Mesenchymal stem cell (in vitro differentiated cells and primary cell): ENCODE measurements at regions not wholly inside any gene's neighbourhood (a gene's known extent, or its start where the extent isn't known, plus 50 kb on each side); places are given as distances from the start of the nearest gene placed in this dataset.
A peak's percentile ranks its signal among the peaks of the same experiment; 100 is the strongest.

Experiments used
- DNase-seq: peaks from one replicate; pipeline ENCODE4 v3.0.0-alpha.2; 2013
- H2AFZ ChIP-seq: one replicate; pipeline ENCODE4 v1.6.1; 2013; ENCODE audit warnings: low read depth, mild to moderate bottlenecking, control low read depth, inconsistent platforms, low read length, moderate library complexity
- H2AK5ac ChIP-seq: 2 replicates; pipeline ENCODE4 v1.6.1; 2013; ENCODE audit warnings: low read length, moderate library complexity, mild to moderate bottlenecking, inconsistent platforms; ENCODE audit not compliant: severe bottlenecking
- H2BK120ac ChIP-seq: one replicate; pipeline ENCODE4 v1.6.1; 2013; ENCODE audit warnings: low read depth, mild to moderate bottlenecking, inconsistent platforms, low read length, moderate library complexity
- H2BK12ac ChIP-seq, 2 experiments: one replicate each; pipeline ENCODE4 v1.6.1; 2013; ENCODE audit warnings: inconsistent platforms in 2 of 2, low read length in 2 of 2, mild to moderate bottlenecking in 2 of 2, moderate library complexity in 2 of 2, control low read depth in 1 of 2
- H2BK15ac ChIP-seq: one replicate; pipeline ENCODE4 v1.6.1; 2013; ENCODE audit warnings: mild to moderate bottlenecking, low read depth, inconsistent platforms; ENCODE audit not compliant: poor library complexity, severe bottlenecking
- H2BK5ac ChIP-seq: 2 replicates; pipeline ENCODE4 v1.6.1; 2013; ENCODE audit warnings: low read depth, mild to moderate bottlenecking, low read length, control low read depth, inconsistent platforms; ENCODE audit not compliant: poor library complexity, severe bottlenecking
- H3K14ac ChIP-seq, 2 experiments: one replicate each; pipeline ENCODE4 v1.6.1; 2013; ENCODE audit warnings: inconsistent platforms in 2 of 2, low read length in 2 of 2, control low read depth in 1 of 2, mild to moderate bottlenecking in 1 of 2, moderate library complexity in 1 of 2
- H3K18ac ChIP-seq, 2 experiments: one replicate each; pipeline ENCODE4 v1.6.1; 2013; ENCODE audit warnings: inconsistent platforms in 2 of 2, low read length in 2 of 2, control low read depth in 1 of 2, low read depth in 1 of 2, mild to moderate bottlenecking in 1 of 2
- H3K23ac ChIP-seq, 2 experiments: one replicate each; pipeline ENCODE4 v1.6.1; 2013; ENCODE audit warnings: inconsistent platforms in 2 of 2, low read length in 2 of 2, mild to moderate bottlenecking in 2 of 2, moderate library complexity in 2 of 2, control low read depth in 1 of 2
- H3K27ac ChIP-seq: 2 replicates; pipeline ENCODE4 v1.5.1; 2013; ENCODE audit warnings: mild to moderate bottlenecking, moderate library complexity, low read length, control low read depth, inconsistent platforms; ENCODE audit not compliant: poor library complexity, severe bottlenecking
- H3K27me3 ChIP-seq, 2 experiments: 2 replicates each; pipeline versions ENCODE4 v1.6.1 to v1.7.0; 2013; ENCODE audit warnings: low read length in 2 of 2, mild to moderate bottlenecking in 2 of 2, moderate library complexity in 2 of 2, control low read depth in 1 of 2, inconsistent platforms in 1 of 2; ENCODE audit not compliant: control insufficient read depth in 1 of 2, insufficient read depth in 1 of 2
- H3K36me3 ChIP-seq, 2 experiments: 2 replicates each; pipeline versions ENCODE4 v1.6.1 to v1.7.0; 2013; ENCODE audit warnings: low read length in 2 of 2, control low read depth in 1 of 2, inconsistent platforms in 1 of 2, low read depth in 1 of 2, mild to moderate bottlenecking in 1 of 2; ENCODE audit not compliant: insufficient read depth in 2 of 2, control insufficient read depth in 1 of 2
- H3K4ac ChIP-seq, 2 experiments: one replicate each; pipeline ENCODE4 v1.6.1; 2013; ENCODE audit warnings: inconsistent platforms in 2 of 2, low read length in 2 of 2, mild to moderate bottlenecking in 2 of 2, moderate library complexity in 2 of 2, control low read depth in 1 of 2, low read depth in 1 of 2
- H3K4me1 ChIP-seq: 2 replicates; pipeline ENCODE4 v1.6.1; 2013; ENCODE audit warnings: low read depth, low read length, control low read depth; ENCODE audit not compliant: control insufficient read depth, insufficient read depth
- H3K4me2 ChIP-seq: 2 replicates; pipeline ENCODE4 v1.6.1; 2013; ENCODE audit warnings: low read length, mild to moderate bottlenecking, inconsistent platforms; ENCODE audit not compliant: poor library complexity, severe bottlenecking
- H3K4me3 ChIP-seq, 2 experiments: 2 replicates each; pipeline versions ENCODE4 v1.5.1 to v1.7.0; 2013; ENCODE audit warnings: low read length in 2 of 2, mild to moderate bottlenecking in 2 of 2, control low read depth in 1 of 2, low read depth in 1 of 2; ENCODE audit not compliant: insufficient read depth in 1 of 2
- H3K79me1 ChIP-seq: replicated peaks from 2 replicates; pipeline ENCODE4 v1.6.1; 2013; ENCODE audit warnings: mild to moderate bottlenecking, control low read depth, low read length, inconsistent platforms; ENCODE audit not compliant: poor library complexity, severe bottlenecking
- H3K9ac ChIP-seq: 2 replicates; pipeline ENCODE4 v1.7.0; 2013; ENCODE audit warnings: mild to moderate bottlenecking, low read length, moderate library complexity
- H3K9me3 ChIP-seq: 2 replicates; pipeline ENCODE4 v1.7.0; 2013; ENCODE audit warnings: mild to moderate bottlenecking, low read length; ENCODE audit not compliant: control insufficient read depth
- H4K8ac ChIP-seq: one replicate; pipeline ENCODE4 v1.6.1; 2013; ENCODE audit warnings: inconsistent platforms, mild to moderate bottlenecking, low read length, moderate library complexity
- H4K91ac ChIP-seq: one replicate; pipeline ENCODE4 v1.6.1; 2013; ENCODE audit warnings: mild to moderate bottlenecking, low read length, inconsistent platforms
- WGBS: methylation state at CpG from one replicate; pipeline ENCODE4 v1.1.7; 2013; ENCODE audit warnings: mixed read lengths; 5-methylcytosine and 5-hydroxymethylcytosine counted together

DNA sequence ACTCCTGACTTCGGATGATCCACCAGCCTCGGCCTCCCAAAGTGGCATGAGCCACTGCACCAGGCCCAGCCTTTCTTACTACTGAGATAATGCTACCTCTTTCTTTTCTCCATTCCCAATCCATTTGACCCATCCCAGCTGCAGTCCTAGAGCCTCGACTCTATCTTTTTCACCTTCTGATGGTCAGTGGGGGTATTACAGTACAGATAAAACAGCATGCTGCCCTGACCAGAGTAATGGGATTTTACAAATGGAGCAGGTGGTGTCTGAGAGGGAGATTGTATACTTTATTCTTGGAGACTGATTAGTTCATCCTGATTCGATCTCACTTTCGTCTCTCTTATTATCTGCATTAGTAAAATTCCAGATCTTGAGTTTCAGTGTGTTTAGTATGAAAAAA lies 238.6 kb upstream of the TNP1 start:
- Histone ChIP-seq H2BK120ac (no peak overlapping the region), H3K9me3 (no peaks in the 10 kb centered on the region), H2BK5ac (no peak overlapping the region), H3K27ac (no peak overlapping the region), H3K4me3 (no peak overlapping the region), H3K18ac (peak overlapping the region in 1 of 2 experiments; percentile 22), H2BK12ac (no peak overlapping the region), H3K27me3 (no peaks in the 10 kb centered on the region), H2AFZ (no peak overlapping the region), H2BK15ac (no peak overlapping the region), H4K8ac (no peak overlapping the region), H3K36me3 (no peaks in the 10 kb centered on the region), H3K9ac (no peak overlapping the region), H3K4ac (no peak overlapping the region), H4K91ac (no peak overlapping the region), H3K23ac (no peak overlapping the region), H3K14ac (no peak overlapping the region), H2AK5ac (no peak overlapping the region), H3K4me1 (no peaks in the 10 kb centered on the region), H3K79me1 (no peaks in the 10 kb centered on the region), H3K4me2 (no peak overlapping the region)
- 100% methylated on average over 3 of the region's 5 CpGs for WGBS
- no peak for DNase-seq

DNA sequence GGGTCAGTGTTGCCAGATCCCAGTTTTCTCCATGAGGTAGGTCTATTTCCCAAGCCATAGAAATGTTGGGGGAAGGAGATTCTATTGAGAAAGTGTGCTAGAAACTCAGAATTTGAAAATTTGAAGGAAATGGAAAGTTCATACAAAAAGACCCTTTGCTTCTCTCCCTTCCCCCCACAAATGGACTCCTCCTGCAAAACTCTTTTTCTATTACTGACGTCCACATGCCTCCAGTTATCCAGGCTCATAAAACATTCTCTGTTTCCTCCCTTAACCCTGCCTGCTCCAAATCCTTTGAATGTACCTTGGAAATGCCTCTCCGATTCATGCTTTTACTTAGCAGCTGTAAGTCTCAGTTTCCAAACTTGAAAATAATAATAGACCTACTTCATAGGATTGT lies 237.5 kb upstream of the TNP1 start:
- Histone ChIP-seq H2BK120ac (no peak overlapping the region), H3K4me2 (no peak overlapping the region), H3K4ac (no peak overlapping the region), H3K4me3 (no peak overlapping the region), H3K79me1 (no peaks in the 10 kb centered on the region), H3K14ac (no peak overlapping the region), H3K18ac (no peak overlapping the region), H4K8ac (no peak overlapping the region), H3K27me3 (no peaks in the 10 kb centered on the region), H2BK12ac (no peak overlapping the region), H3K23ac (no peak overlapping the region), H3K36me3 (no peaks in the 10 kb centered on the region), H2BK5ac (no peak overlapping the region), H3K27ac (no peak overlapping the region), H2BK15ac (no peak overlapping the region), H2AFZ (no peak overlapping the region), H3K9me3 (no peaks in the 10 kb centered on the region), H2AK5ac (no peak overlapping the region), H4K91ac (no peak overlapping the region), H3K9ac (no peak overlapping the region), H3K4me1 (no peaks in the 10 kb centered on the region)
- WGBS, result 92% methylated on average over 1 of the region's 2 CpGs
- no peak for DNase-seq

DNA sequence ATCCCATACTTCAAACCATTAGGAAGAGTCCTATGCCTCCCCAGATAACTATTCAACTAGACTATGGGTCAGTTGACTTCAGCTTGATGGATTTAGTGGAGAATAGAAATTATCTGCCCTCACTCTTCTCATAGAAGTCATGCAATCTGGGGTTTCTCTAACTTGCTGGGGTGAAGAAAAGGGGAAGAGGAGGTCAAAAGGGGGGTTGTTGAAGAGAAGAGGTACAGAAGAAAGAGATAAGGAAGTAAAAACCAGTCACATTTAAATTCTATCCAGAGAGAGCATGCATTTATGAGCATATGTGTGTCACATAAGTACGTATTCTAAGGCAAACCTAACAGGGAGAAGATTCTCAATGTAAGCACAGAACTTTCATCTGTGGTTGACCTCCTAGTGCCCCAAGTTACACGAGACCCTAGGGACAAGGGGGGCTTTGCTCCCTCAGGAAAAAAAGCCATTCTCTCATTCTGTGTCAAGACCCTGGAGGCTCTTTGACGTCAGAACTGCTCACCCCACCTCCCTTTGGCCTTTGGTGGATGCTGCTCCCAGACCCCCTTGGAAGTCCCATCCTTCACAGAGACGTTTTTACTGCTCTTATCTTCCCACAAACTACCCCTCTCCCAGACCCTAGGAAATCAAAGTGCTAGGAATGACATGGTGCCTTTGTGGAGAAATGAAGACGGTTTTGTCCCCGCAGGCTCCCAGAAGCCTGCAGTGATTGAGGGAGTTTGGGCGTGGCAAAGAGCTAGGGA lies 236.8 kb upstream of the TNP1 start:
- WGBS, result 61% methylated on average over 6 of the region's 7 CpGs
- Histone ChIP-seq H3K14ac (no peak overlapping the region), H2BK12ac (peak overlapping the region in 1 of 2 experiments; percentile 45), H4K91ac (no peak overlapping the region), H3K4me3 (no peak overlapping the region), H3K27ac (no peak overlapping the region), H3K27me3 (no peaks in the 10 kb centered on the region), H3K18ac (no peak overlapping the region), H2AK5ac (no peak overlapping the region), H2BK15ac (no peak overlapping the region), H3K4ac (no peak overlapping the region), H2BK120ac (no peak overlapping the region), H3K9ac (no peak overlapping the region), H3K36me3 (no peaks in the 10 kb centered on the region), H3K9me3 (no peaks in the 10 kb centered on the region), H2BK5ac (no peak overlapping the region), H3K23ac (no peak overlapping the region), H3K4me1 (no peaks in the 10 kb centered on the region), H3K79me1 (no peaks in the 10 kb centered on the region), H3K4me2 (no peak overlapping the region), H4K8ac (no peak overlapping the region), H2AFZ (no peak overlapping the region)
- DNase-seq, result no peak

DNA sequence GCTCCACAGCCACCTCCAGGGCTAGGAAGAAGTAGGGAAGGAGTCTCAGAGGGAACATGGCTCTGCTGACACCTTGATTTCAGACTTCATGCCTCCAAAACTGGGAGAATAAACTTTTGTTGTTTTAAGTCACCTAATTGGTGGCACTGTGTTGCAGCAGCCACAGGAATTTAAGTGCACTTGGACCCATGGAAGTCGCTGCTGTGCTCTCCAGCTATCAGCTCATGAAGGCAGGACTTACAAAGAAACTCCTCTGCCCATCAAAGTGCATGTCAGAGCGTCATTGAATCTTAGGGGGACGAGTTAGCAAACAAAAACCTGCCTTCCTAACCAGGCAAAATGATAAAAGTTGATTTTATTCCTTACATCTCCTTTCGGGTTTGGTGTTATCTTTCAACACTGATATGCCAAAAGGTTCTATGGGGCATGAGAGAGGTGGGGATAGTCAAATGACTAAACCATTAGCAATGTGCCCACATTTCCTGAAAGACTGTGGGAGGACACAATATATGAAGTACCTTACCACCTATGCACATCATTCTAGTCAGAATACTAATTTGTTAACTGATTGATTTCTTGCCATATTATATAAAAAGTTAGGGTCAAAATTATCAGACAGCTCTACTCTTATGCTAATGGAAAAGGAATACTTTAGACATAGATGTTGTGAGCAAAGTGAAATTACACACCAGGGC lies 235.8 kb upstream of the TNP1 start:
- Histone ChIP-seq H3K79me1 (no peaks in the 10 kb centered on the region), H2BK12ac (peak overlapping the region in 1 of 2 experiments; percentile 21), H2BK15ac (no peak overlapping the region), H3K36me3 (no peaks in the 10 kb centered on the region), H2AFZ (no peak overlapping the region), H2BK120ac (no peak overlapping the region), H3K9me3 (no peaks in the 10 kb centered on the region), H3K14ac (no peak overlapping the region), H4K8ac (no peak overlapping the region), H3K27me3 (no peaks in the 10 kb centered on the region), H4K91ac (no peak overlapping the region), H3K23ac (no peak overlapping the region), H2AK5ac (no peak overlapping the region), H3K4ac (no peak overlapping the region), H3K27ac (no peak overlapping the region), H3K9ac (no peak overlapping the region), H3K4me2 (no peak overlapping the region), H3K4me3 (no peak overlapping the region), H3K4me1 (no peaks in the 10 kb centered on the region), H3K18ac (no peak overlapping the region), H2BK5ac (no peak overlapping the region)
- DNase-seq, result no peak
- 78% methylated on average over 3 of the region's 4 CpGs for WGBS
